Kidney glomerular epithelial cell (primary cell): ENCODE measurements at regions not wholly inside any gene's neighbourhood (a gene's known extent, or its start where the extent isn't known, plus 50 kb on each side); places are given as distances from the start of the nearest gene placed in this dataset.
A peak's percentile ranks its signal among the peaks of the same experiment; 100 is the strongest.

ENCODE experiments used
- DNase-seq: peaks from one replicate; lab custom pipeline; 2025; lab: John Stamatoyannopoulos, UW

DNA sequence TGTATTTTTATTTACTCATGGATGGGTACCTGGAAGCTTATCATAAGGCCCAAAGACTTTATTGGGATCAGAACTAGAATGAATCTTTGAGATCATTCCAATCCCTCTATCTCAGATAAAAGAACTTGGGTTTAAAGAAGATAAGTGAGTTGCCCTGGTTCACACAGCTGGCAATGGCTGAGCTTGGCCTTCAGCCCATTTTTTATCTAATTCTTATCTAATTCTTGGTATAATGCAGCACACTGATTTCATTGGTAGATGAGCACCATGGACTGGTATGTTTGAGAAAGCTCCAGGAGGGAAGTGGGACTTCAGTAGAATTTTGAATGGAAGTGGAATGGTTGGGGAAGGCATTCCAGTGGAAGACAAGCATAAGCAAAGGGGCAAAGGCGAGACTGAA, 558.9 kb downstream of the REEP3 start:
- DNase-seq, result no peak

DNA sequence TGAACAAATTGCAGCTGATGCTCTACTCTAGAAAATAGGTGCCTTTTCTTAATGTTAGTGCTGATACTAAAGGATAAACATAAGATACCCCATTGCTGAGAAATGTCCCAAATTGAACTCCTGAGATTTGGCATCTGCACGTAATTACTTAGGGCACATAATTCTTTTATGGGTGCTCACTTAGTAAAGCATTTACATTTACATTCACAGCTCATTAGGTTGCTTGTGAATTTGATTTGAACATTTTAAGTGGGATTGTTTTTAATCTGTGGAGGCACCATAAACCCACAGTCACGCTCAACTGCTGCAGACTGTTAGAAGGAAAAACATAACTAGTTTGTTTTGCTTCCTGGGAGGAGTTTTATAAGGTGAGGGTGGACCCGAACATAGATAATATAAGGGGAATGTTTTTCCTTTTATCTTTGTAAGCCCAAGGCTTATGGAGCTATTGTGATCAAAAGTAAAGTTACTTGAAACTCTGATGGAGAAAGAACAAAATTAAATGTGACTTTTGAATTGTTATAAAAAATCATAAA, 560.8 kb downstream of the REEP3 start:
- no peak for DNase-seq

- DNase-seq, result no peak
Measured at GRCh38 chr10:64086083-64086767, 565.0 kb downstream of the REEP3 start.

GRCh38 chr10:64089648-64090047, 568.4 kb downstream of the REEP3 start:
- no peak for DNase-seq

DNA sequence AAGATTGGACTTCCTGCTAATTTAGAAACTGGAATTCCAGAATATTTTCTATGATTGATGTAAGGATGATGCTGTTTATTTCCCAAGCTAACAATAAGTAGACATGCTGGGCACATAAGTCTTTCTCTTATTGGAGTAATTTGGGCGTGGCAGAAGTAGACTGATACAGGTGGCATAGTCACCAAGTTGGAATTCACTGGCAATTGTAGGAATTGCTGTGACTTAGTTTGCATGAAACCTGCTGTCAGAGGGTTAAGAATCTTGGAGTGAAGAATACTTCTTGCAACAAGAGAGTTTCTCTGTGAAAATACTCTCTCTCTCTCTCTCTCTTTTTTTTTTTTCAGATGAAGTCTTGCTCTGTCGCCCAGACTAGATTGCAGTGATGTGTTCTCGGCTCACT, 569.7 kb downstream of the REEP3 start:
- no peak for DNase-seq

DNA sequence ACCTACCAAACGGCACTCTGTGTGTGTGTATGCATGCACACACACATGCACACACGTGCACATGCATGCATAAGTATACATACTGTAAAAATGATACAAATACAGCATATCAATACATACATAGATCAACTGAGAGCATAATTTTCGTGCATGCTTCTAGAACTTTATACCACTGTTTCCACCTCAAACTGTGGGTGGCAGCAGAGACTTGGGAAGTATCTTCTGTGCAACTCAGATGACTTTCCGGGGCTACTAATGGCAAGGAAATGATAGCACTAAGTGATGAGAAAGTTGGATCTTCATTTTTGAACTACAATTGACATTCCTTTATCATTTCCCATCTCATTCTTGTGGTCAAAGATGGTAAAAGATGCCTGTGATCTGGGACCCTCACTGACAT, 570.7 kb downstream of the REEP3 start:
- DNase-seq, result peak; percentile 39

- DNase-seq, result no peak
Measured at GRCh38 chr10:64093304-64093703, 572.1 kb downstream of the REEP3 start.

- no peak for DNase-seq
Measured at GRCh38 chr10:64093946-64094535, 572.8 kb downstream of the REEP3 start.

DNA sequence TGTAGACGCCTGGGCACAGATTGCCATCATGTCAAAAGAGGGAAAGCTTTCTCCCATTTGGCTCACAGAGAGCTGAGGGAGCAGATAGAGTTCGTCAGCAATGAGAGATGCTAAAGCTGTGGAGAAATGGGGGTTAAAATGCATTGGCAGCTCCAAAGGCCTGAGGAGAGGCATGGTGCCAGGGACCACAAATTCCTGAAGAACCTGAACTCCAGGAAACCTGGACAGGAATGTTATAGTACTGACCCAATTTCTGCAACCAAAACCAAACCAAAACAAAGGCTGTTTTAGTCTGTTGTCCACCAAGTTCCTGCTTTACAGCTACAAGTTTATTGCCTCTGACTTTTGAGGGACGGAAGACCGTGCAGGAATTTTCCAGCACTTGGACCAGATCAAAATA, 575.7 kb downstream of the REEP3 start:
- DNase-seq, result no peak

- no peak for DNase-seq
Measured at GRCh38 chr10:64097391-64098122, 576.4 kb downstream of the REEP3 start.

- DNase-seq, result no peak
Measured at GRCh38 chr10:64098994-64099393, 577.8 kb downstream of the REEP3 start.

- DNase-seq, result no peak
Measured at GRCh38 chr10:64101606-64102263, 580.5 kb downstream of the REEP3 start.

DNA sequence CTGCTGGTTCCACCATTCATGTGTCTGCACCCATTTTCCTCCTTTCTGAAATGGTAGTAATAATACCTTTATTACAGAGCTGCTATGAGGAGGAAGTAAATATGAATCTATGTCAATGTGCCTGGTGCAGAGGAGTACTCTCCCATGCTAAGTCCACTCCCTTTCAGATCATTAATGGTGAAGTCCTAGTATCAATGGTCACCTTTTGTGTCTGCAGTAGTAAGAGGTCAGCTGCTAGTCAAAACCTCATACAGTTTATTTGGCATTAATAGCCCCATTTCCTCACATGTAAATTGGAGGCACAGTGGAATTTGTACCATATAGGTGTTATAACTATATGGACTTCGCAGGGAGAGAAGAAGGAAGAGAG, 581.0 kb downstream of the REEP3 start:
- no peak for DNase-seq

- DNase-seq, result no peak
Measured at GRCh38 chr10:64102916-64103315, 581.7 kb downstream of the REEP3 start.

GRCh38 chr10:64103750-64104470, 582.7 kb downstream of the REEP3 start:
- no peak for DNase-seq

DNA sequence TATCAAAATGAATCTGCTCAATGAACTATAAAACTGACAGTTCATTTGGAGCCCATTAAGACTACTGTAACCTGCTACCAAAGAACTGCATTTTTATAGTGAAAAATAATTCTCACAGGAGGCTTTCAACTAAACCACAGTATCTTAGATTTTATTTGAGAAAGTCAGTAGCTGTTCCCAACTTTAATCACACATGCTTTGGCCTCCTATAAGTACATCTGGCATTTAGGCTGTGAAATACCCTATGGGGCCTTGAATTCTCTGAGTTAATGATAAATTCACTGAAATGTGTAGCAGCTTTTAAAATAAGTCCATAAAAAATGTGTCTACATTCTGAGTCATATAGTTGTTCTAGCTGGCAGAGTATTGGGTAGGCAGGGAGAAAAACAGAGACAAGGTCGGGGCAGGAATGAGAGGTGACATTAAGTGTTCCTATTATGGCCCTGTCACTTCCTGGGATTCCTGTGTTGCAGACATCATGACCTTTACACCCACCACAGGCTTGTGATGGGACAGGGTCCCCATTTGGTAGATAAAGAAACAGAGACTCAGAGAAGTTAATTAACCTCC, 588.8 kb downstream of the REEP3 start:
- peak; percentile 32 for DNase-seq

- peak; percentile 23 for DNase-seq
Measured at GRCh38 chr10:64112701-64113355, 591.6 kb downstream of the REEP3 start.

- DNase-seq, result no peak
Measured at GRCh38 chr10:64113375-64113774, 592.2 kb downstream of the REEP3 start.

GRCh38 chr10:64113792-64114191, 592.6 kb downstream of the REEP3 start:
- no peak for DNase-seq

DNA sequence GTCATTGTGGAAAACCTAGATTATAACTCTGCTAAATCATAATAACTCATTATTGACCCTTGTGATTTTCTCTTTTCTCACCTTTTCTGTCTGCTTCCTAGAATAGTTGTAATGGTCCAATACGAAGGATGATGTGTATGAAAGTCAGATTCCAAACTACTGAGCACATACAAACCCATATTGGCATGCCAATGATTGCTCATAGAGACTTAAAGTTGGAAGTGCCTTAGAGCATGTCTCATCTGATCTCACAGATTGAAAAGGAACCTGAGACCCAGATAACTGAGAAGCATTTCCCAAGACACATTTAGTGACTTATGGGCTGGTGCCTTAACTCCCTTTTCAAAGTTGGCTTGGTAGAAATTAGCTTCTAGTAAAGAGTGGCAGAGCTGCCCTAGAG, 594.3 kb downstream of the REEP3 start:
- DNase-seq, result no peak
